ENCODE measurements at regions not wholly inside any gene's neighbourhood (a gene's known extent, or its start where the extent isn't known, plus 50 kb on each side); places are given as distances from the start of the nearest gene placed in this dataset.

DNA sequence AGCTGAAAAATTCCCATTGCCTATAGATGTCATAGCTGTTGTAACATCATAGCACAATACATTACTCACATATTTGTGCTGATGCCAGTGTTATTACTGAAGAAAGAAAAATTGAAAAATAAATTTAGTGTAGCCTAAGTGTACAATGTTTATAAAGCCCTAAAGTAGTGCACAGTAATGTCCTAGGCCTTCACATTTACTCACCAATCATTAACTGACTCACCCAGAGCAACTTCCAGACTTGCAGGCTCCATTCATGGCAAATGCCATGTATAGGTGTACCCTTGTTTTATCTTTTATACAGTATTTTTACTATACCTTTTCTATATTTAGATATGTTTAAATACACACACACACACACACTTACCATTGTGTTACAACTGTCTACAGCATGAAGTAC is 265.4 kb upstream of the MAGEB18 start (continued):
- no peak for TF ChIP-seq HCFC1 (IDR thresholded peaks at IDR 0.05; ENCODE audit: low read length)

DNA sequence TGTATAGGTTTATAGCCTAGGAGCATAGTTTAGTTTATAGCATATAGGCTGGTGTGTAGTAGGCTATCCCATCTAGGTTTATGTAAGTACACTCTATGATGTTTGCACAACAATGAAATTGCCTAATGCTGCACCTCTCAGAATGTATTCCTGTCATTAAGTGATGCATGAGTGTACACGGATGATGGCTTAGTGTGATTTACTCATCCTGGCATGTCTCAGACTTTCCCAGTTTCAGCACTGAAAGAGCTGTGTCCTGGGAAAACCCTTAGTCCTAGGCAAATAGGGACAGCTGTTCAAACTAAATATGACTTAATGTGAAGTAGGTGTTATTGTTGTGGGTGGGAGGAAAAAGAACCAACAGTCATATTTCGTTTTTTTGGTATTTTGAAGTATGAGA is 264.9 kb upstream of the MAGEB18 start:
- H3K27ac ChIP-seq (ENCODE audit: control insufficient read depth, insufficient read depth): no peak overlapping the region
- ChIA-PET CTCF (no interaction called here), RAD21 (ENCODE audit: unreplicated experiment) (no interaction called here), SMC1A (ENCODE audit: uncharacterized antibody, unreplicated experiment) (no interaction called here), POLR2A (no interaction called here)
- no peak for ATAC-seq
- BruUV-seq (replicated peaks): no TSS peak
- no peaks in the 10 kb centered on the region for H3K9me3 ChIP-seq (replicated peaks; ENCODE audit: control insufficient read depth, insufficient read depth, low read length)
- no peak for DNase-seq (ENCODE audit: low read depth, low spot score)
- H3K27me3 ChIP-seq (replicated peaks in 1 of 2; ENCODE audit: control insufficient read depth in 2 of 2, insufficient read depth in 2 of 2, low read length in 1 of 2): no peaks in the 10 kb centered on the region
- no peaks in the 10 kb centered on the region for H3K4me1 ChIP-seq (ENCODE audit: control insufficient read depth, insufficient read depth, low read length)
- no peak overlapping the region for H3K4me2 ChIP-seq (ENCODE audit: control insufficient read depth, insufficient read depth)
- H3K4me3 ChIP-seq: no peak overlapping the region
- no peak overlapping the region for H3K9ac ChIP-seq (ENCODE audit: control insufficient read depth, insufficient read depth, low read length)
- WGBS (ENCODE audit: insufficient coverage, insufficient replicate concordance, low lambda C conversion rate, missing lambda C conversion rate): 43% methylated on average over 2 of the region's 2 CpGs
- no peak for FAIRE-seq
- H4K20me1 ChIP-seq (ENCODE audit: control insufficient read depth, insufficient read depth): no peaks in the 10 kb centered on the region
- no peaks in the 10 kb centered on the region for H3K36me3 ChIP-seq (ENCODE audit: control insufficient read depth in 2 of 2, insufficient read depth in 2 of 2, low read length in 1 of 2)
- no peaks in the 10 kb centered on the region for H3K79me2 ChIP-seq (ENCODE audit: control insufficient read depth, insufficient read depth, low read length)
- no peak overlapping the region for H2AFZ ChIP-seq (ENCODE audit: control insufficient read depth, low read depth, low read length)
- intact Hi-C loops (cut with micrococcal nuclease; ENCODE audit: unreplicated experiment): no loop called here
- in situ Hi-C loops (cut with MboI): no loop called here
- TF ChIP-seq HCFC1 (IDR thresholded peaks at IDR 0.05; ENCODE audit: low read length): no peak
- no peak for TF ChIP-seq ZZZ3 (IDR thresholded peaks at IDR 0.05; ENCODE audit: control insufficient read depth, insufficient read length, low read depth)
- TF ChIP-seq NR2C2 (IDR thresholded peaks at IDR 0.05; ENCODE audit: borderline replicate concordance, control insufficient read depth, insufficient read length, low read depth): no peak
- no peak for TF ChIP-seq BCL11A (IDR thresholded peaks at IDR 0.05; ENCODE audit: low read depth, low read length)
- TF ChIP-seq, protein P1, sequence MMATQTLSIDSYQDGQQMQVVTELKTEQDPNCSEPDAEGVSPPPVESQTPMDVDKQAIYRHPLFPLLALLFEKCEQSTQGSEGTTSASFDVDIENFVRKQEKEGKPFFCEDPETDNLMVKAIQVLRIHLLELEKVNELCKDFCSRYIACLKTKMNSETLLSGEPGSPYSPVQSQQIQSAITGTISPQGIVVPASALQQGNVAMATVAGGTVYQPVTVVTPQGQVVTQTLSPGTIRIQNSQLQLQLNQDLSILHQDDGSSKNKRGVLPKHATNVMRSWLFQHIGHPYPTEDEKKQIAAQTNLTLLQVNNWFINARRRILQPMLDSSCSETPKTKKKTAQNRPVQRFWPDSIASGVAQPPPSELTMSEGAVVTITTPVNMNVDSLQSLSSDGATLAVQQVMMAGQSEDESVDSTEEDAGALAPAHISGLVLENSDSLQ (IDR thresholded peaks at IDR 0.05): no peak
- no peak for TF ChIP-seq KAT2A (conservative IDR thresholded peaks at IDR 0.05; ENCODE audit: control insufficient read depth, low read depth, low read length)
- no peak for TF ChIP-seq MEF2A (IDR thresholded peaks at IDR 0.05; ENCODE audit: insufficient read depth, low read depth, low read length)
- no peak for TF ChIP-seq TBL1XR1 (IDR thresholded peaks at IDR 0.05; ENCODE audit: low read depth, low read length)
- TF ChIP-seq JUND (IDR thresholded peaks at IDR 0.05; ENCODE audit: low read depth, low read length): no peak
